ENCODE measurements at regions not wholly inside any gene's neighbourhood (a gene's known extent, or its start where the extent isn't known, plus 50 kb on each side); places are given as distances from the start of the nearest gene placed in this dataset.
"Not testable (repeated sequence)": the region's sequence is repeated elsewhere in the genome, so short reads cannot be mapped to it uniquely, and the experiment has no call there.

GRCh38 chr22:49349181-49349835, 478.4 kb downstream of the BRD1 start:
- DNase-seq (no peak), ATAC-seq (no peak)
- H3K36me3 Mint-ChIP-seq: no peaks in the 10 kb centered on the region
- no peaks in the 10 kb centered on the region for H3K4me1 Mint-ChIP-seq
- peaks cover 10 to 64% (median 31%) of the 10 kb centered on the region in 5 donors for H3K27me3 Mint-ChIP-seq
- no peak overlapping the region for H3K27ac Mint-ChIP-seq
- H3K4me3 Mint-ChIP-seq: no peak overlapping the region
- H3K9me3 Mint-ChIP-seq: no peaks in the 10 kb centered on the region
- POLR2A ChIA-PET: no interaction called here

- Mint-ChIP-seq H3K27ac (no peak overlapping the region), H3K4me3 (no peak overlapping the region), H3K4me1 (no peaks in the 10 kb centered on the region), H3K27me3 (peaks cover 10 to 61% (median 29%) of the 10 kb centered on the region in 5 donors), H3K36me3 (no peaks in the 10 kb centered on the region), H3K9me3 (no peaks in the 10 kb centered on the region)
- DNase-seq (no peak), ATAC-seq (no peak)
- POLR2A ChIA-PET: no interaction called here
These were observed 479.0 kb downstream of the BRD1 start for GRCh38 chr22:49348631-49349030.

GRCh38 chr22:49347376-49347775, 480.3 kb downstream of the BRD1 start:
- Mint-ChIP-seq H3K27me3 (peaks cover 8 to 60% (median 21%) of the 10 kb centered on the region in 5 donors), H3K36me3 (no peaks in the 10 kb centered on the region), H3K9me3 (no peaks in the 10 kb centered on the region), H3K4me1 (no peaks in the 10 kb centered on the region), H3K4me3 (no peak overlapping the region), H3K27ac (no peak overlapping the region)
- ATAC-seq (no peak), DNase-seq (no peak)
- POLR2A ChIA-PET: no interaction called here

GRCh38 chr22:49345896-49346295, 481.8 kb downstream of the BRD1 start:
- no peak overlapping the region for H3K27ac Mint-ChIP-seq

GRCh38 chr22:49344656-49345055, 483.0 kb downstream of the BRD1 start:
- H3K4me3 Mint-ChIP-seq: no peak overlapping the region
- POLR2A ChIA-PET: no interaction called here

More at GRCh38 chr22:49345896-49346295, 481.8 kb downstream of the BRD1 start:
- Mint-ChIP-seq H3K4me1 (no peaks in the 10 kb centered on the region), H3K4me3 (no peak overlapping the region), H3K9me3 (no peaks in the 10 kb centered on the region), H3K27me3 (peaks cover 13 to 62% (median 20%) of the 10 kb centered on the region in 5 donors), H3K36me3 (no peaks in the 10 kb centered on the region)
- POLR2A ChIA-PET: no interaction called here
- ATAC-seq: no peak
- no peak for DNase-seq

GRCh38 chr22:49344161-49344560, 483.5 kb downstream of the BRD1 start:
- H3K36me3 Mint-ChIP-seq: no peaks in the 10 kb centered on the region

More at GRCh38 chr22:49344656-49345055, 483.0 kb downstream of the BRD1 start:
- no peak for ATAC-seq
- Mint-ChIP-seq H3K9me3 (no peaks in the 10 kb centered on the region), H3K27ac (no peak overlapping the region), H3K27me3 (peaks cover 16 to 68% (median 22%) of the 10 kb centered on the region in 5 donors), H3K4me1 (no peaks in the 10 kb centered on the region), H3K36me3 (no peaks in the 10 kb centered on the region)
- no peak for DNase-seq

GRCh38 chr22:49340406-49340805, 487.3 kb downstream of the BRD1 start:
- no peaks in the 10 kb centered on the region for H3K9me3 Mint-ChIP-seq
- no peaks in the 10 kb centered on the region for H3K36me3 Mint-ChIP-seq
- H3K27ac Mint-ChIP-seq: no peak overlapping the region
- peaks cover 12 to 45% (median 18%) of the 10 kb centered on the region in 5 donors for H3K27me3 Mint-ChIP-seq
- H3K4me1 Mint-ChIP-seq: no peaks in the 10 kb centered on the region
- DNase-seq (peak in 1 of 10 donors; percentile 7), ATAC-seq (no peak)
- POLR2A ChIA-PET: no interaction called here
- no peak overlapping the region for H3K4me3 Mint-ChIP-seq

More at GRCh38 chr22:49344161-49344560, 483.5 kb downstream of the BRD1 start:
- ATAC-seq (no peak), DNase-seq (no peak)
- POLR2A ChIA-PET: no interaction called here
- Mint-ChIP-seq H3K27ac (no peak overlapping the region), H3K4me3 (no peak overlapping the region), H3K4me1 (no peaks in the 10 kb centered on the region), H3K27me3 (peaks cover 15 to 63% (median 21%) of the 10 kb centered on the region in 5 donors), H3K9me3 (no peaks in the 10 kb centered on the region)

GRCh38 chr22:49336483-49336882, 491.2 kb downstream of the BRD1 start:
- H3K9me3 Mint-ChIP-seq, H3K4me3 Mint-ChIP-seq, ATAC-seq, H3K27ac Mint-ChIP-seq, POLR2A ChIA-PET, H3K36me3 Mint-ChIP-seq, H3K4me1 Mint-ChIP-seq: not testable (repeated sequence)
- peak in 1 of 10 donors; percentile 3 for DNase-seq
- peaks cover 9 to 26% (median 18%) of the 10 kb centered on the region in 5 donors for H3K27me3 Mint-ChIP-seq

GRCh38 chr22:49334976-49335375, 492.7 kb downstream of the BRD1 start:
- H3K36me3 Mint-ChIP-seq: no peaks in the 10 kb centered on the region
- no peaks in the 10 kb centered on the region for H3K9me3 Mint-ChIP-seq
- POLR2A ChIA-PET: no interaction called here
- H3K27me3 Mint-ChIP-seq: peaks cover 2 to 17% (median 3%) of the 10 kb centered on the region in 5 donors
- no peaks in the 10 kb centered on the region for H3K4me1 Mint-ChIP-seq
- no peak overlapping the region for H3K4me3 Mint-ChIP-seq
- DNase-seq (peak in 1 of 10 donors; percentile 9), ATAC-seq (no peak)
- H3K27ac Mint-ChIP-seq: no peak overlapping the region

GRCh38 chr22:49334449-49334789, 493.3 kb downstream of the BRD1 start:
- H3K27me3 Mint-ChIP-seq: peaks cover 0 to 17% (median 0%) of the 10 kb centered on the region in 5 donors
- ATAC-seq (no peak), DNase-seq (no peak)
- no peaks in the 10 kb centered on the region for H3K4me1 Mint-ChIP-seq
- H3K27ac Mint-ChIP-seq: no peak overlapping the region
- H3K9me3 Mint-ChIP-seq: no peaks in the 10 kb centered on the region
- H3K4me3 Mint-ChIP-seq: no peak overlapping the region
- H3K36me3 Mint-ChIP-seq: no peaks in the 10 kb centered on the region
- POLR2A ChIA-PET: no interaction called here

GRCh38 chr22:49333206-49333605, 494.5 kb downstream of the BRD1 start:
- no peaks in the 10 kb centered on the region for H3K36me3 Mint-ChIP-seq
- DNase-seq: peak in 1 of 10 donors; percentile 10
- no peak for ATAC-seq

GRCh38 chr22:49332691-49333090, 495.0 kb downstream of the BRD1 start:
- H3K36me3 Mint-ChIP-seq: no peaks in the 10 kb centered on the region
- H3K9me3 Mint-ChIP-seq: peaks cover 0 to 4% (median 0%) of the 10 kb centered on the region in 9 donors
- DNase-seq: peak in 1 of 10 donors; percentile 7
- POLR2A ChIA-PET: no interaction called here
- no peak overlapping the region for H3K4me3 Mint-ChIP-seq
- no peaks in the 10 kb centered on the region for H3K4me1 Mint-ChIP-seq
- peaks cover 0 to 27% (median 7%) of the 10 kb centered on the region in 5 donors for H3K27me3 Mint-ChIP-seq
- H3K27ac Mint-ChIP-seq: no peak overlapping the region
- ATAC-seq: no peak

More at GRCh38 chr22:49333206-49333605, 494.5 kb downstream of the BRD1 start:
- no peak overlapping the region for H3K4me3 Mint-ChIP-seq
- POLR2A ChIA-PET: no interaction called here
- peaks cover 0 to 3% (median 0%) of the 10 kb centered on the region in 9 donors for H3K9me3 Mint-ChIP-seq
- H3K27ac Mint-ChIP-seq: no peak overlapping the region
- H3K27me3 Mint-ChIP-seq: peaks cover 0 to 26% (median 5%) of the 10 kb centered on the region in 5 donors
- no peaks in the 10 kb centered on the region for H3K4me1 Mint-ChIP-seq

GRCh38 chr22:49331878-49332277, 495.8 kb downstream of the BRD1 start:
- no peaks in the 10 kb centered on the region for H3K4me1 Mint-ChIP-seq
- DNase-seq (peak in 1 of 10 donors; percentile 2), ATAC-seq (no peak)
- POLR2A ChIA-PET: no interaction called here
- no peak overlapping the region for H3K27ac Mint-ChIP-seq
- H3K27me3 Mint-ChIP-seq: peaks cover 2 to 27% (median 7%) of the 10 kb centered on the region in 5 donors
- H3K9me3 Mint-ChIP-seq: peaks cover 0 to 10% (median 4%) of the 10 kb centered on the region in 9 donors
- H3K36me3 Mint-ChIP-seq: peaks cover 0 to 4% (median 0%) of the 10 kb centered on the region in 3 donors
- no peak overlapping the region for H3K4me3 Mint-ChIP-seq

All from naive thymus-derived CD8-positive, alpha-beta T cell (primary cell).